ENCODE measurements at regions not wholly inside any gene's neighbourhood (a gene's known extent, or its start where the extent isn't known, plus 50 kb on each side); places are given as distances from the start of the nearest gene placed in this dataset.
A peak's percentile ranks its signal among the peaks of the same experiment; 100 is the strongest.
"Not testable (repeated sequence)": the region's sequence is repeated elsewhere in the genome, so short reads cannot be mapped to it uniquely, and the experiment has no call there.

DNA sequence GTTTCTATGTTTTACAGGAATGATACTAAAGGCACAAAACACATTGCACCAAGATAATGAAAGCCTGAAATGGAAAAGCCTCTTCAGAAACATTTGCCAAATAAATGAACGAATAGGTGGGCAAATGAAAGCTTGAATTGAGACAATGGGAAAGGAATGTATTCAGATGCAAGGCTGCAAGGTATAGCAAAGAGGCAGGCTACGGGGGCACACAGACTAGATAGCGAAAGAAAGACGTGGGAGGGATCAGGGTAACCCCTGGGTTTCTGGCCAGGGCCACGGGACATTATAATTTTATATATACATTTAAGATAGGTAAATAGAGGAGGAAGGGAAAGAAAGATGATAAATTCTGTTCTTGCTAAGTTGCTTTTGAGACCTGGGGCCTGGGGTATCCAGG lies 95.9 kb upstream of the NLGN1 start:
- no peak overlapping the region for H3K4me3 ChIP-seq (ENCODE audit: low read depth, low read length)
- TF ChIP-seq MYC (IDR thresholded peaks at IDR 0.05; ENCODE audit: low read depth, low read length) (no peak), POLR2A (IDR thresholded peaks at IDR 0.05; ENCODE audit: extremely low read depth, insufficient read length) (no peak), MAX (IDR thresholded peaks at IDR 0.05; ENCODE audit: low read depth, low read length) (no peak), CTCF (IDR thresholded peaks at IDR 0.05; ENCODE audit: low read depth, low read length) (no peak)
- no peak for DNase-seq (ENCODE audit: low read depth)

- TF ChIP-seq MAX (IDR thresholded peaks at IDR 0.05; ENCODE audit: low read depth, low read length) (no peak), MYC (IDR thresholded peaks at IDR 0.05; ENCODE audit: low read depth, low read length) (no peak), POLR2A (IDR thresholded peaks at IDR 0.05; ENCODE audit: extremely low read depth, insufficient read length) (no peak), CTCF (IDR thresholded peaks at IDR 0.05; ENCODE audit: low read depth, low read length) (no peak)
- DNase-seq (ENCODE audit: low read depth): no peak
Observed at GRCh38 chr3:173289072-173289471, 108.5 kb upstream of the NLGN1 start.

GRCh38 chr3:173287361-173287760 lies 110.2 kb upstream of the NLGN1 start:
- no peak for TF ChIP-seq POLR2A (IDR thresholded peaks at IDR 0.05; ENCODE audit: extremely low read depth, insufficient read length)
- TF ChIP-seq MYC (IDR thresholded peaks at IDR 0.05; ENCODE audit: low read depth, low read length): no peak
- DNase-seq (ENCODE audit: low read depth): no peak

More at GRCh38 chr3:173289072-173289471, 108.5 kb upstream of the NLGN1 start:
- H3K4me3 ChIP-seq (ENCODE audit: low read depth, low read length): no peak overlapping the region

GRCh38 chr3:173286507-173286906 lies 111.0 kb upstream of the NLGN1 start:
- H3K4me3 ChIP-seq (ENCODE audit: low read depth, low read length); DNase-seq (ENCODE audit: low read depth): not testable (repeated sequence)

More at GRCh38 chr3:173287361-173287760, 110.2 kb upstream of the NLGN1 start:
- no peak overlapping the region for H3K4me3 ChIP-seq (ENCODE audit: low read depth, low read length)

- TF ChIP-seq CTCF (IDR thresholded peaks at IDR 0.05; ENCODE audit: low read depth, low read length): no peak
- no peak for TF ChIP-seq MYC (IDR thresholded peaks at IDR 0.05; ENCODE audit: low read depth, low read length)
- no peak overlapping the region for H3K4me3 ChIP-seq (ENCODE audit: low read depth, low read length)
- DNase-seq (ENCODE audit: low read depth): no peak
Observed at GRCh38 chr3:173284301-173284700, 113.2 kb upstream of the NLGN1 start.

DNA sequence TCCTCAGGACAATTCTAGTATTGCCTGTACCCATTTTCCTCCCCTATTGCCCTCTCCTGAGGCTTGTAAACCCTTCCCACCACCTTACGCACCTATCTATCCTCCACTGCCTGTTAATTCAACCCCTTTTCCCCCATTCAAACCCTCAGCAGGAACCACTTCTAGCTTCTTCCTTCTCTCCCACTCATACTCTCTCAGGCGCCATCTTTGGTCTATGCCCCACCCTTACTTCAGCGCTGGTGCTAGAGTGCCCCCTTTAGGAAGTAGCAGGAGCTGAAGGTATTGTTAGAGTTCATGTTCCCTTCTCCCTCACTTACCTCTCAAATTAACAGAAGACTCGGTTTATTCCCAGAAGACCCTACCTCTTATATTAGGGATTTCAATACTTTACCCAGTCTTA lies 121.8 kb upstream of the NLGN1 start:
- TF ChIP-seq MYC (IDR thresholded peaks at IDR 0.05; ENCODE audit: low read depth, low read length) (no peak), CTCF (IDR thresholded peaks at IDR 0.05; ENCODE audit: low read depth, low read length) (peak; percentile 33)
- no peak overlapping the region for H3K4me3 ChIP-seq (ENCODE audit: low read depth, low read length)
- peak; percentile 40 for DNase-seq (ENCODE audit: low read depth)

DNA sequence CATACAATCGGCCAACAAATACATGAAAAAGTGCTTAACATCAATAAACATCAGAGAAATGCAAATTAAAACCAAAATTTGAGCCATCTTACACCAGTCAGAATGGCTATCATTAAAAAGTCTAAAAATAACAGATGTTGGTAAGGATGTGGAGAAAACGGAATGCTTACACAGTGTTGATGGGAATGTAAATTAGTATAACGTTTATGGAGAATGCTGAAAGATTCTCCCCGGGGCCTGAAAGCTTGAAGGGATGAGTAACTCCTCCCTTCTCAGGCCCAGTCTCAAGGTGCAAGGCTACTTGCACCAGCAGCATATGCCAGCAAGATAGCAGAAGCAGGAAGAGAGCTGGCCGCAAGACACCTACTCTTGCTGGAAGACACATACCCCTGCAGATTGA lies 123.7 kb upstream of the NLGN1 start:
- H3K4me3 ChIP-seq (ENCODE audit: low read depth, low read length): no peak overlapping the region
- no peak for DNase-seq (ENCODE audit: low read depth)
- TF ChIP-seq POLR2A (IDR thresholded peaks at IDR 0.05; ENCODE audit: extremely low read depth, insufficient read length): no peak
- no peak for TF ChIP-seq MYC (IDR thresholded peaks at IDR 0.05; ENCODE audit: low read depth, low read length)
- TF ChIP-seq MAX (IDR thresholded peaks at IDR 0.05; ENCODE audit: low read depth, low read length): no peak
- no peak for TF ChIP-seq CTCF (IDR thresholded peaks at IDR 0.05; ENCODE audit: low read depth, low read length)
